T47D (cell line): ENCODE measurements at regions not wholly inside any gene's neighbourhood (a gene's known extent, or its start where the extent isn't known, plus 50 kb on each side); places are given as distances from the start of the nearest gene placed in this dataset.

Source experiments
- DNase-seq, 2 experiments: peaks; one replicate each; pipeline versions ENCODE4 v3.0.0 to v3.0.0-alpha.2; 2011 to 2012; ENCODE audit warnings: low read depth in 1 of 2, low spot score in 1 of 2
- JUND ChIP-seq: IDR thresholded peaks from 2 replicates; pipeline ENCODE4 v1.6.1; 2012; ENCODE audit warnings: low read depth
- in situ Hi-C: cut with HindIII; loops from 2 replicates; pipeline ENCODE4 v1.10.0; 2016; ENCODE audit warnings: low sequenced_read_pairs, low pct_unique_long_range_greater_than_20kb

DNA sequence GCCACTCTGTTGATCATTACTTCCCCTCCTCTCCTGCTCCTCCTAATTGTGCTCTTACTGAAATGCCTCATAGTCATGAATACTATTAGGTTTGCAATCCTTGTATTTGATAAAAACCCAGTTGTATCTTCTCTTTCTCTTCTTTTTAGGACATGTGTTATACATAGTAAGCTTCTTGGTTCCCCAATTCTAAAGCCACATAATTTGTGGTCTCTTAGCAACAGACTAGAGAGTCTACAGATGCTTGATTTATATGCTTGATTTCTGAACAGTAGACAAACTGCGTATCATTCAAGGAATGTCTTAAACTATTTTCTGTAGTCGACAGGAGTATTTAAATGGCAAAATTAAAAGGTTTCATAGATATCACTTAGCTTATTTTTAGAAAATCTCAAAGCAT, 1598.9 kb downstream of the PLA2G4A start:
- in situ Hi-C loops, result no loop called here
- no peak for DNase-seq
- no peak for TF ChIP-seq JUND

DNA sequence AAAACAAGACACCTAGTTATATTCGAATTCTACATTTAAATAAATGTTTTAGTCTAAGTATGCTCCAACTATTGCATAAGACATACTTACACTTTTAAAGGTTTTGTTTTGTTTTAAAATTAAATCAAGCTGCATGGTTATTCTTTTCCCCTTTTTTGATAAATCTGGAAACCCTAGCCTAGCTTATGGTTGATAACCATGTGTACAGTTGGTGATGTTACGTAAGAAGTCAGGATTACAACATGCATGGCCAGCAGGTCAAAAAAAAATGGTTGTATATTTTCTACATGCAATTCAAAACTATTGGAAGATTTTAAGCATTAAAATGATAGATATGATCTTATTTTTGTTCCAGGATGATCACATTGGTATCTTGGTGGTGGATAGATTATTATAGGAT, 1600.6 kb downstream of the PLA2G4A start:
- no peak for TF ChIP-seq JUND
- no peak for DNase-seq

DNA sequence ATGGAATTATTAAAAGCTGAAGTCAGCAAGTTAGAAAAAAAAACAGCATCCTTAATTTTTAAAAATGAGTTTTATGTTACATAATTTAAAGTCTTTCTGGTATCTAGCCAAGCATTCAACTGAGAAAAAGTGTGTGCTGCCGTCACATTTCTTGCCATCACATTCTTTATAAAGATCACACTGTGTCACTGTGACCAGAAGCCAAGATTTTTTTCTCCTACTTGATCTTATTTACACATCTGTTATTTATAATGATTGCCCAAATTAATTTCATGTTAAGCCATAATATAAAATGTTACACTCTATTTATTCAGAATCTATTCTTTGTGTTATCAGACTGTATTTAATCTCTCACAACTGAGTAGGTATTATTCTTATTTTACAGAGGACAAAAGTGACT, 1603.7 kb downstream of the PLA2G4A start:
- no peak for DNase-seq
- no peak for TF ChIP-seq JUND
- in situ Hi-C loops, result no loop called here

More for the DNA sequence above, 1600.6 kb downstream of the PLA2G4A start:
- in situ Hi-C loops, result no loop called here

DNA sequence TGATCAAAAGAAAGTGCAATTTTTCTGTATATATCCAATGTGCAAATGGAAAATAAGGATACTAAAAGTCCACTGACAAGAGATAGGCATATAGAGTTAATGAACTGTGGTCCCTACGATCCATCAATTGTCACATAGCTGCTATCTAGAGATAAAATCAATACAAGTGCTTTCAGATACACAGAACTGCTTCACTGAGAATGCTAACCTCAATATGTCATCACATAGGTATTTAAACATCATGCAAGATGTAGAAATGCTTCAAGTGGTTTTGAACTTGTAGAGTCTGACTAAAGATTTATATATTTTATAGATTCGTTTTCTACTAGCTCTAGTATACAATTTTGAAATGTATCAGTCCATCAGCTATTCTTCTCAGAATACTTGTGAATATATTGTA, 1604.7 kb downstream of the PLA2G4A start:
- DNase-seq, result no peak

DNA sequence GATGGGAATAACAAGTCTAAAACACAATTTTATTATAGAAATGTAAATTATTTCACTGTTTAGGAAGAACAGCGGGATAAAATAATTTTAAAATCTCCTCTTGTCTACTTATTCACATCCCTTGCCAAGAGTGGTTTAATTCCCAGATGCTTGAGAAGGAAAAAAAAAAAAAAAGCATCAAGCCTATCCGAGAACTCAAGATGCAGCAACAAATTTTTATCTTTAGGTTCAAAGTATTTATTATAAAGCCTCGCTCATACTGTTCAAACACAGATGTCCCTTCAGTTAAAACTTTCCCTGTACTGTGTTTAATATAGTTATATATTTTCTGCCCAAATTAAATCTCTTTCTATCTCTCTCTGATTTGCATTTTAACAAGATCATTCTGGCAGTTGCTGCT, 1615.8 kb downstream of the PLA2G4A start:
- no peak for TF ChIP-seq JUND
- in situ Hi-C loops, result no loop called here
- DNase-seq, result no peak

More for the DNA sequence above, 1604.7 kb downstream of the PLA2G4A start:
- in situ Hi-C loops, result no loop called here
- TF ChIP-seq JUND, result no peak

DNA sequence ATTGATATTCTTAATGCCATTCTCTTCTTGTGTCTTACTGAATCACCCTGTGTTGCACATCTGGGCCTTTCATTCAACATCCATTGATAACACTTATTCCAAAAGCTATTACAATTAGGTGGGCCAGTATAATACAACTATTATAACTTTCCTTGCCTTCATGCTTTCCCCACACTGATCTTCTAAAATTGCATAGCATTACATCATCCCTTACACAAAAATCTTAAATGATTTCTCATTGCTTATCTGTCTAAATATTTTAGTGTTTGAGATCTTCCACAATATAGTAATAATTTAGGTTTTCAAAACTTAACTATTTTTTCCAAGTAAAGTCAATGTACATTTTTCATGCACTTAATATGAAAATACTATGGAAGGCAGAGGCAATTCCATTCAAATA, 1634.1 kb downstream of the PLA2G4A start:
- in situ Hi-C loops, result no loop called here
- TF ChIP-seq JUND, result no peak
- no peak for DNase-seq

DNA sequence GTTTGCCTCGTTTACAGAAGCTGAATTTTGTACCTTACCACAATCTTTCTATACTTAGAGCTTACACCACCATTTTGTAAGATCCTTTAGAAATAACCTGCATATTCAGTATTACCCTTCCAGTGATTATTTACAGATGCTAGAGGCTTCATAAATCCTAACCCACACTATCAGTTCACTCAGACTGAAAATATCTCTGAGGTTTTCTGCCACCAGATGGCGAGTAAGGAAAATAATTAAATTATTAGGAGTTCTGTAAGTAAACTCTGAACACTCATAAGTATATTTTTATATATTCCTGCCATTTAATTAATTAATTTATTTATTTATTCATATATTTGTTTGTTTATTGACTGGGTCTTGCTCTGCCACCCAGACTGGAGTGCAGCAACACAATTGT, 1635.2 kb downstream of the PLA2G4A start:
- TF ChIP-seq JUND, result no peak
- in situ Hi-C loops, result no loop called here
- peak in 1 of 2 experiments; percentile 27 for DNase-seq

DNA sequence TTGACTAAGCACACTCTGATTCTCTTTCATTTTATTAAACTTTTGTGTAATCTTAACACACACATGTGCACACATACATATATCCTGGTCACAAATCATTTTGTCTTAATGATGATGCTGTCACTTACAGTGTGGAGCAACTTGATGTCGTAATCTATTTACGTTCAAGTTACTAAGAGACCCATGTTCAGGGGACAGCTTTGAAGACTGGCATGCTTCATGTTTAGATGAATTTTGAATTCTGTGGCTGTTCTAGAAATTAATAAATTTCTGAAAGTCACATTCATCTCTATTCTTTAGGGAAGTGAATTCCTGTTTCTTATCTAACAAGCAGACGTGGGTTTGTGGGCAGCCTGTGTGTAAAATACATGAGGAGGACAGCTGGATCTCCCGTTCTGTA, 1637.8 kb downstream of the PLA2G4A start:
- in situ Hi-C loops, result no loop called here
- no peak for DNase-seq
- TF ChIP-seq JUND, result no peak

DNA sequence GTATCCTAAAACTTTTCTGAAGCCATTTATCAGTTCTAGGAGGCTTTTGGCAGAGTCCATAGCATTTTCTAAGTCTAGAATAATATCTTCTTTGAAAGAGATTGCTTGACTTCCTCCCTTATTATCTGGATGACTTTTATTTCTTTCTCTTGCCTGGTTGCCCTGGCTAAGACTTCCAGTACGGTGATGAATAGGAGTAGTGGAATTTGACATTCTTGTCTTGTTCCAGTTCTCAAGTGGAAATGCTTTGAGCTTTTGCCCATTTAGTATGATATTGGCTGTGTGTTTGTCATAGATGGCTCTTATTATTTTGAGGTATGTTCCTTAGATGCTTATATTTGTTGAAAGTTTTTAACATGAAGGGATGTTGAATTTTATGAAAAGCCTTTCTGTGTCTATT, 1647.9 kb downstream of the PLA2G4A start:
- TF ChIP-seq JUND, result no peak
- no peak for DNase-seq
- in situ Hi-C loops, result no loop called here

DNA sequence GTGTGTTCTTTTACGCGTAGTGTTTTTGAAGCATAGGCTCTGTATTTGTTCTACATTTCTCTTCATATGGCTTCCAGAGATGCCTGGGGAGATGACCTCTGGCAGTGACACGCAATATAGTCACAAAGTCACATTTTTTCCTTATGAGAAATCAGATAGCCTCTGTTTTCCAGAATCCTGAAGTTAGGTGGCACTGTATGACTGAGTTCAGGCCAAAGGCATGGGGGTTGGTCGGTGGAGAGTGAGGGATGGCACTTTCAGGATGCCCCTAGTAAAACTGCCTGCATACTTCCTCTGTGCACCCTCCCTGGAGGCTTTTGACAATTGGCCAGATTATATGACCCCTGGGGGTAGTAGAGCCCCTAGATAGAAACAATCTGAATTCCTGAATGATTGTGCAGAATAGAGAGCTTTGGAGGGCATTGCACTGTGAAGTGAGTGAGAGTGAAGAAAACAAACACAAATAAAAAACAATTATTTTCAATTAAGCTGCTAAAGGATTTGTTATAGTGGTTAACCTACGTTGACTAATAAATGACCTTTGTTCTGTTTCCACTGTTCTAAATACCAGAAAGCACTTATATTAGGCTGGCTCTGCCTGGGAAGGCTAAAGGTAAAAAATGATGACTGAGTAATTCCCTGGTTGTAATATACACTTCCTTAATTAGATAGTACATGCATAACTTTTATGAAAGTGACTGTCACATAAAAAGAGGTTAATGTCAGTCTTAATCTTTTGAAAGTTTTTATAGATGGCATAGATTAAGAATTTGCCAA, 1660.8 kb downstream of the PLA2G4A start:
- TF ChIP-seq JUND, result no peak
- DNase-seq, result peak in 1 of 2 experiments; percentile 44
- in situ Hi-C loops, result no loop called here

DNA sequence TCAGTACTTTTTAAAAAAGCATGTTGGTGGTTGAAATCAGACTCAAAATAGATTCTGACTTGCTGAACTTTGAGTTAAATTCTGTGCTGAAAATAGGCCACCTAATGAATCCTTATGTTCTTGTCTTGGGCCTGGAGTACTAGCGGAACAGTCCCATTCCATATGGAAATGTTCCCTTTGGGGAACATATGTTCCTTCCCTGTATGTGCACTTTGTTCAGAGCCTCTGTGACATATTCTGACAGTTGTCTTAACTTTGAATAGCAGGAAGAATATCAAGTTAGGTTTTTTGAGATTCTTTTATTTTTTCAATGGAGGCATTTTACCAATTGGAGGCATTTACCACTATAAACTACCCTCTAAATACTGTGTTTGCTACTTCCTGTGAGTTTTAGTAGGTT, 1667.8 kb downstream of the PLA2G4A start:
- in situ Hi-C loops, result no loop called here
- no peak for DNase-seq
- TF ChIP-seq JUND, result no peak

DNA sequence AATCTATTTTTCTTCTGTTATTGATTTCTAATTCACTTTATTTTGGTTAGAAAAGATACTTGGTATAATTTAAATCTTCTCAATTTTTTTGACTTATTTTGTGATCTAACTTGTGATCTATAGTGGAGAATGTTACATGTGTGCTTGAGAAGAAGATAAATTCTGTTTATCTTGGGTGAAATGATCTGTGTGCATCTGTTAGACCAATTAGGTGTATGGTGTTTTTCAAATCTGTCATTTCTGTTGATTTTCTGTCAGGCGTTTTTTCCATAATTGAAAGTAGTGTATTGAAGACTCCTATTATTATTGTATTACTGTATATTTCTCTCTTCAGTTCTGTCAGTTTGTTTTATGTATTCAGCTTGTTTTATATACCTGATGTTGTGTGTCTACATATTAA, 1668.3 kb downstream of the PLA2G4A start:
- no peak for DNase-seq
- TF ChIP-seq JUND, result no peak
- in situ Hi-C loops, result no loop called here

DNA sequence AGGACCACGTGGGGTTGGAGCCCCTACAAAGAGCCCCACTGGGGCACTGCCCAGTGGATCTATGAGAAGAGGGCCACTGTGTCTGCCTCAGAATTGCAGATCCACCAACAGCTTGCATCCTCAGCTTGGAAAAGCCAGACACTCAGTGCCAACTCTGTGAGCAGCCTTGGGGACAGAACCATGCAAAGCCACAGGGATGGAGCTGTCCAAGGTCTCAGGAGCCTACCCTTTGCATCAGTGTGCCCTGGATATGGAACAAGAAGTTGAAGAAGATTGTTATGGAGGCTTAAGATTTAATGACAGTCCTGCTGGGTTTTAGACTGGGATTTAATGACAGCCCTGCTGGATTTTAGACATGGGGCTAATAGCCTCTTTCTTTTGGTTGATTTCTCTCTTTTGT, 1670.9 kb downstream of the PLA2G4A start:
- TF ChIP-seq JUND, result no peak
- DNase-seq, result peak; percentile 3 to 65
- in situ Hi-C loops, result no loop called here

DNA sequence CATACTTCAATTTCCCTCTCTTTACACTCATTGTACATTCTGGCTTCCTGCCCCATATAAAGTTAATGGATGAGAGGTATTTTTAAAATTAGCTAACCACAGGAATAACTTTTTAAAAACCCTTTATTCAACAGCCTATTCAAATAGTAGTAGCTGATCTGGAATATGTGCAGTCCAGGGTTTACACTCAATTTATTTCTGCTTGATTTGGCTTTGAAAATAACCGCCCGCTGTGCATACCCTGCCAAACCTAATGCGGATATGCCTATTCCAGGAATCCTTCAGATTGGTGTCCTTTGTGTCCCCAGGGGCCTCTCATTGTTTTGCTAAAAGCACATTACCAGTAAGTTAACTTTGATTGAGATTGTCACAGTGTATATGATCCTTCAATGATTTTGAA, 1686.2 kb downstream of the PLA2G4A start:
- no peak for TF ChIP-seq JUND
- in situ Hi-C loops, result no loop called here
- no peak for DNase-seq

DNA sequence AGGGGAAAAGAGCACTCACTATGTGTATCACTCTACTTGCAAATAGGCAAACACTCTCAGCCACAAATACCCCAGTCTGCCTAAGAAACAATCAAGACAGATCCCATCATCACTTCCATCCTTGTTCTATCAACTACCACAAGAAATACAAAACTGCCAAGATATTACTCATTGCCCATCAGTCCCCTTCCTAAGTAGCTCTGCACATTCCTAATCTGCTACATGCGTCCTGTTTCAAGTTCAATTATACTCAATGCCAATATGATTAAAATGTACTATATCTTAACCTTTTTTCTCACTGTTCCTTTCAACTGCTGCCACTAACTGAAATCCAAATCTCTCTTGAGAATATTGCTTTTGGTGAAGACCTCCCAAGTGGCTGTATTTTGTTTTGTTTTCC, 1688.4 kb downstream of the PLA2G4A start:
- in situ Hi-C loops, result no loop called here
- no peak for DNase-seq
- no peak for TF ChIP-seq JUND
